ENCODE measurements at regions not wholly inside any gene's neighbourhood (a gene's known extent, or its start where the extent isn't known, plus 50 kb on each side); places are given as distances from the start of the nearest gene placed in this dataset.

- intact Hi-C loops (cut with DNase I) = no loop called here
Measured at GRCh38 chr1:105652109-105652508, 1404.4 kb upstream of the PRMT6 start.

DNA sequence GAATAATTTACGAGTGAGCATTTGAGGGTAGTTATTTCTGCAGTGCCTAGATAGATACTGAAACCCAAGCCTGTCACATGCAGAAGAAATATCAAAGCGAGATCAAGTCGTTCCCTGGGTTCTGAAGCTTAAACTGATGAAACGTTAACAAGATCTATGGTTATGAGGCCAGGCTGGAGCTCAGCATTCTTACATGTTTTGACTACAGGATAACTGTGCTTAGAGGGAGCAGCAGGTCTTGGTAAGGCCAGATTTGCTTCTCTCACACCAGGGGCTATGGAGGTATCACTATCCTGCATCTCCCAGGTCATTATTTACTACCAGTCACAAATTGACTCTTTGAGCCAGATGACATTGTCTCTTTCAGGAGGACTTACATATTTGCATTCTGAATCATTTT, 1401.4 kb upstream of the PRMT6 start:
- intact Hi-C loops (cut with DNase I) = no loop called here
- no peak for DNase-seq

More at GRCh38 chr1:105652109-105652508, 1404.4 kb upstream of the PRMT6 start:
- no peak for DNase-seq

GRCh38 chr1:105664495-105664894, 1392.0 kb upstream of the PRMT6 start:
- no peak for DNase-seq
- intact Hi-C loops (cut with DNase I) = no loop called here

GRCh38 chr1:105678334-105678733, 1378.1 kb upstream of the PRMT6 start:
- no peak for DNase-seq
- intact Hi-C loops (cut with DNase I) = no loop called here

DNA sequence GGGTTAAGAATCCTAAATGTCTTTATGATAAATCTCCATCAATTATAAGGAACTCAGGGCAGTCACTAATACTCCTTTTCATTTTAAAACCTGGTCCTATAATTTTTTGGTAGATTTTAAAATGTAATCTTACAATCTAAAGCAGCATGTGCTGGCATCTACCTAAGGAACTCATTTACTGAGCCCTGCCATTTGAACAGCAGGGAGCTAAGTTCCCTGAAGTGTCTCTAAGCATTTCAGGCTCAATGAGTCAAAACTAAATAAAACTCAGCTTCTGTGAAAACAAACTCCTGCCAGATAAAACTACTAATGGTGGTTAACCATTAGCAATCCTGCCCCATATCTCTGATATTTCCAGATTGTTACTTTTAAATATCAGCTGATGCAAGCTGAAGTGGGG, 1371.8 kb upstream of the PRMT6 start:
- intact Hi-C loops (cut with DNase I) = no loop called here
- DNase-seq = no peak

- intact Hi-C loops (cut with DNase I) = no loop called here
- peak in 4 of 10 donors; percentile 14 to 84 (median 62) for DNase-seq
Measured at GRCh38 chr1:105686026-105686425, 1370.4 kb upstream of the PRMT6 start.

DNA sequence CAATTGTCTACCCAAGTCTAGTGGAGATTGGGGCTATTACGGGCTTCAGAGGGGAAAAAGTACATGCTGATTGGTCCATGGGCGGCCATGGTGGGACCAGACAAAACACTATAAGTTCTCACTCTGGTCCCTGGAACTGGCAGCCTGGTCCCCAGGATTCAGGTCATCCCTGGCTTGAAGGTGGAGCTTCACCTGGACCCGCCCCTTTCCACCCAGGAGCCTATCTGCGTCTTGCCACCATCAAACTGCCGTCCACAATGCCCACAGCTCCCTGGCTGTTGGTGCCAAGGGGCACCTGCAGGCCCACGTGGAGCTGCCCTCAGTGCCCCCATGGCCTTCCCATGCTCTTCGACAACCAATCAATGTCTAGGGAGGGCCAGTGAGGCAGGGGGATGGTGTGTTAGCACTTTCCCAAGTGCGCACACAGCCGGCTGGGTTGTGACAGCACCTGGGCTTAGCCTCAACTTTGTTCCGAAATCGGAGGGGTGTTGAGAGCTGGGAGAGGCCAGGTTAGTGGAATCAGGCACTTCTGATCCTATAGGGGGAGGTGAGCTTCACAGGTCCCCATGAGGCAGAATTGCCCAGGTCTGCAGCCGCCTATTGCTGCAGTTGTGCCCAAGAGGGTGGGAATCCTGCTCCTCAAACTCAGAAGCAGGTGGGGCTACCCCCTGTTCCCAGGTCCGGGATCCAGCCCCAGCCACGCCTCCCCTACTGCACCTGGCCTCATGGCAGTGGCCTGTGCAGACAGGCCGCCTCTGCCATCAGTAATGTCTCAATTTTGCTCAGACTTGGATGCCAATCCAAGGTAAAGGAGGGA, 1369.4 kb upstream of the PRMT6 start:
- intact Hi-C loops (cut with DNase I) = no loop called here

GRCh38 chr1:105700723-105701122, 1355.8 kb upstream of the PRMT6 start:
- no peak for DNase-seq
- intact Hi-C loops (cut with DNase I) = no loop called here

More for the DNA sequence above, 1369.4 kb upstream of the PRMT6 start:
- peak in 2 of 10 donors; percentile 70 to 71 for DNase-seq

GRCh38 chr1:105724286-105724685, 1332.2 kb upstream of the PRMT6 start:
- no peak for DNase-seq
- intact Hi-C loops (cut with DNase I) = no loop called here

GRCh38 chr1:105730701-105731100, 1325.8 kb upstream of the PRMT6 start:
- intact Hi-C loops (cut with DNase I) = no loop called here
- DNase-seq = no peak

GRCh38 chr1:105736349-105736748, 1320.1 kb upstream of the PRMT6 start:
- no peak for DNase-seq
- intact Hi-C loops (cut with DNase I) = no loop called here

DNA sequence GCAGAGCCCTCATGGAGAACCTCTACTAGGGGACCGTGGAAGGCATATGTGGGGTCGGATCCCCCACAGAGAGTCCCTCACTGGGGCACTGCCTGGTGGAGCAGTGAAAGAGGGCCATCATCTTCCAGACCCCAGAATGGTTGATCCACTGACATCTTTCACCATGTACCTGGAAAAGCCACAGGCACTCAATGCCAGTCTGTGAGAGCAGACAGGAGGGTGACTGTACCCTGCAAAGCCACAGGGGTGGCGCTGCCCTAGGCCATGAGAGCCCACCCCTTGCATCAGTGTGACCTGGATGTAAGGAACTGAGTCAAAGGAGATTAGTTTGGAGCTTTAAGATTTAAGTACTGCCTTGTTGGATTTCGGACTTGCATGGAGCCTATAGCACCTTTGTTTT, 1276.7 kb upstream of the PRMT6 start:
- intact Hi-C loops (cut with DNase I) = no loop called here

DNA sequence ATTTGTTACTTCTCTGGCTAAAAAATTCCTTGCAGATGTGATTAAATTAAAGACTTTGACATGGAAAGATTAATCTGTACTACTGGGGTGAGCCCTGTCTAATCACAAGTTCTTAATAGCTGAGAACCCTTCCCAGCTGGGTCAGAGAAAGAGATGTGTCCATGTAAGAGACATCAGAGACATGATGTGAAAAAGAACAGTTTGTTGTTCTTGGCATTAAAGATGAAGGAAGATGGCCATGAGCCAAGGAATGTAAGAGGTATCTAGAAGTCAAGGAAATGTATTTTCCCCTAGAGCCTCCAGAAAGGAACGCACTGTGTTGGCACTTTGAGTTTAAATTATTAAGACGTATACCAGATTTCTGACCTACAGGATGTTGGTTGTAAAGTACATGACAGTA, 1271.5 kb upstream of the PRMT6 start:
- intact Hi-C loops (cut with DNase I) = no loop called here

More for the DNA sequence above, 1276.7 kb upstream of the PRMT6 start:
- peak in 1 of 10 donors; percentile 55 for DNase-seq

DNA sequence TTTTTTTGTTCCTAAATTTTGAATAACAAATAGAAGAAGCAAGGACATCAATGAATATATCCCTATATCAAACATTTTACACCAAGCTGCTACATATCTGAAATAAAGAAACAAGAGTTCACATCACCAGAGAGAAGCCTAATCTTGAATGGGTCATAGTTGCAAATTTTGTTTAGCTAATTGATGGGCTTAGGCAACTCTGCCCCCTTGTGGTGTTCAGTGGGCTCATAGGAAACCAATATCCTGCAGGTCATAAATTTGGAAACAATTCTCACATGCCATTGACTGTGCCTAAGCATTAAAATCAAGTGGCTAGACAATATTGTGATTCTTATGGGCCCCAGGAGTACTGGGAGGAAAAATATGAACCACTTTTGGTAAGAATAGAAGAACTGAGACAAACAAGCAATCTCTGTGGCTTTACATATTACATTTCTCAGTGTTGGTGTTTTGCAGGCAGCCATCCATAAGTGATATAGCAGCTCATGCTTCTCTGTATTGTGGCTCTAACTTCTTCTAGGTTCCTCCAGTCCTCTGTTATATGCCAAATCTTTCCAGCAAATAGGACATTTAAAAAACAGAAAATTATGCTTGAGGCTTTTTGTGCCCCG, 1262.8 kb upstream of the PRMT6 start:
- intact Hi-C loops (cut with DNase I) = loop anchor here (2.0 to 10.0 kb wide), 2 partner anchors 1013 to 1149 kb away; no protein-coding TSS in a partner anchor
- DNase-seq = peak in 6 of 10 donors; percentile 24 to 79 (median 40)

More for the DNA sequence above, 1271.5 kb upstream of the PRMT6 start:
- no peak for DNase-seq

DNA sequence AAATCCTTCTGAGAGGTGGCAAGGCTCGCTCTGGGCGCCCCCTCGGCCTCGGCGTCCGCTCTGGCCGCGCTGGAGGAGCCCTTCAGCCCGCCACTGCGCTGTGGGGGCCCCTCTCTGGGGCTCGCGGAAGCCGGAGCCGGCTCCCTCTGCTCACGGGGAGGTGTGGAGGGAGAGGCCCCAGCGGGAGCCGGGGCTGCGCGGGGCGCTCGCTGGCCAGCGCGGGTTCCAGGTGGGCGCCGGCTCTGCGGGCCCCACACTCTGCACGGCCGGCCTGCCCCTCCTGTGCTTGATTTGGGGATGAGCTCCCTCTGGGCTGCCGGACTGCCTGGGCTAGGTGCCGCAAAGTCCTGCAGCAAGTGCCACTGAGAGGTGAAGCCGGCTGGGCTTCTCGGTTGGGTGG, 1260.7 kb upstream of the PRMT6 start:
- intact Hi-C loops (cut with DNase I) = loop anchor here (10.0 kb wide), 1 partner anchor 1151 kb away; no protein-coding TSS in a partner anchor
- DNase-seq = peak in 3 of 10 donors; percentile 37 to 73 (median 64)

- no peak for DNase-seq
- intact Hi-C loops (cut with DNase I) = no loop called here
Measured at GRCh38 chr1:105830571-105831146, 1225.8 kb upstream of the PRMT6 start.

DNA sequence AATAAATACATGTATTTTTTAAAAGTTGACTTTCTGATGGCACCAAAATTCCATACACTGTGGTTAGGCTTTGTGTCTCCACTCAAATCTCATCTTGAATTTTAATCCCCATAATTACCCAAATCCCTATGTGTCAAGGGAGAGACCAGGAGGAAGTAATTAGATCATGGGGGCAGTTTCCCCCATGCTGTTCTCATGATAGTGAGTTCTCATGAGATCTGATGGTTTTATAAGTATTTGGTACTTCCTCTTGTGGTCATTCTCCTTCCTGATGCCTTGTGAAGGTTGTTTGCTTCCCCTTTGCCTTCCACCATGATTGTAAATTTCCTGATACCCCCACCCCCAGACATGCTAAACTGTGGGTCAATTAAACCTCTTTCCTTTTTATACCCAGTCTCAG, 1218.4 kb upstream of the PRMT6 start:
- intact Hi-C loops (cut with DNase I) = no loop called here
- DNase-seq = no peak

- DNase-seq = no peak
Measured at GRCh38 chr1:105865546-105865945, 1190.9 kb upstream of the PRMT6 start.

DNA sequence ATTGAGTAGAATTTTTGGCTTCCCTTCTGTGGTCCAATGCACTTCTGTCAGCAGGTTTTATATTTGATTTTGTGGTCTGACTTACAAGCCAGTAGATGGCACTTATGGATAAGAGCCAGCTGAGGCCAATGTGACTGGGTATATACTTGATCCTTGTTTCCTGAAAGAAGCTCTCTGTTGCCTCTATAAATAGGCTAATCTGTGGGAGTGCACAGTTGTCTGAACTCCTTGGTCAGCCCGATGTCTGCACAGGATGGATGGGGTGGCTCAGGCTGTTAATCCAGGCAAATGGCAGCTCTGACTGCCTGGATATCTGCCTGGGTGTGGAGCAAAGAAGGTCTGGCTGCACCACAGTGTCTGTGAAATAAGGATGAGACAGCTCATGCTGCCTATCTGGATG, 1183.7 kb upstream of the PRMT6 start:
- intact Hi-C loops (cut with DNase I) = no loop called here
- no peak for DNase-seq

More at GRCh38 chr1:105865546-105865945, 1190.9 kb upstream of the PRMT6 start:
- intact Hi-C loops (cut with DNase I) = no loop called here

GRCh38 chr1:105874621-105875020, 1181.9 kb upstream of the PRMT6 start:
- intact Hi-C loops (cut with DNase I) = no loop called here
- no peak for DNase-seq

DNA sequence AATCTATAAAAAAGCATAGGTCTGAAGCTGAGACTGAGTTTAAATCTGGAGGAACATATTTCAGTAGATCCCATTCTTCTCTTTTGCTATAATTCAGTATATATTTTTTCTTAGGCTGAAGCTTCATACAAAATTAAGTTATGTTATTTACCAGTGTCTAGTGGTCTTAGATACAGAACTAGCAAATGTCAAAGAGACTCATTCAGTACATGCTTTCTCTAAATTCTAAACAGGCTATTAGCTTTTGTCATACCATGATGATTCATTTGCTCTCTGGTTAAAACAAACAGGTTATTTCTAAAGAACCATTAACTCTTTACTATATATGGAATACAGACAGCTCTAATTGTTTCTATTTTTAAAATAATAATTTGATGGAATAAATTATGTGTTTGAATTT, 1170.2 kb upstream of the PRMT6 start:
- intact Hi-C loops (cut with DNase I) = no loop called here
- no peak for DNase-seq

All from posterior cingulate gyrus (tissue), 11 donors.